Lung microvascular endothelial cell (primary cell): ENCODE measurements at regions not wholly inside any gene's neighbourhood (a gene's known extent, or its start where the extent isn't known, plus 50 kb on each side); places are given as distances from the start of the nearest gene placed in this dataset.
A peak's percentile ranks its signal among the peaks of the same experiment; 100 is the strongest.

Source experiments
- DNase-seq, 2 donors: peaks; one replicate each; pipeline versions ENCODE4 v3.0.0 to v3.0.0-alpha.2; 2010; ENCODE audit warnings: low read depth in 2 of 2

- no peak for DNase-seq
Observed at GRCh38 chrY:11293392-11293791, 1407.6 kb upstream of the USP9Y start.

GRCh38 chrY:11334151-11334550 lies 1366.9 kb upstream of the USP9Y start:
- peak; percentile 17 to 27 for DNase-seq
